ENCODE measurements at regions not wholly inside any gene's neighbourhood (a gene's known extent, or its start where the extent isn't known, plus 50 kb on each side); places are given as distances from the start of the nearest gene placed in this dataset.
"Not testable (repeated sequence)": the region's sequence is repeated elsewhere in the genome, so short reads cannot be mapped to it uniquely, and the experiment has no call there.

GRCh38 chr12:65656891-65657351 is 167.4 kb upstream of the HMGA2 start:
- DNase-seq, result no peak

- DNase-seq, result no peak
These were observed 166.6 kb upstream of the HMGA2 start for GRCh38 chr12:65657635-65658034.

- DNase-seq, result no peak
These were observed 165.9 kb upstream of the HMGA2 start for GRCh38 chr12:65658360-65658759.

GRCh38 chr12:65659681-65660080 is 164.6 kb upstream of the HMGA2 start:
- DNase-seq, result no peak

GRCh38 chr12:65660096-65660495 is 164.2 kb upstream of the HMGA2 start:
- no peak for DNase-seq

GRCh38 chr12:65660836-65661235 is 163.4 kb upstream of the HMGA2 start:
- DNase-seq, result no peak

GRCh38 chr12:65662590-65662989 is 161.7 kb upstream of the HMGA2 start:
- DNase-seq, result no peak

- no peak for DNase-seq
These were observed 161.2 kb upstream of the HMGA2 start for GRCh38 chr12:65663097-65663496.

GRCh38 chr12:65663648-65664047 is 160.6 kb upstream of the HMGA2 start:
- no peak for DNase-seq

- DNase-seq, result no peak
These were observed 159.5 kb upstream of the HMGA2 start for GRCh38 chr12:65664715-65665250.

- DNase-seq, result no peak
These were observed 158.5 kb upstream of the HMGA2 start for GRCh38 chr12:65665817-65666216.

- DNase-seq, result no peak
These were observed 157.4 kb upstream of the HMGA2 start for GRCh38 chr12:65666876-65667275.

GRCh38 chr12:65667932-65668331 is 156.4 kb upstream of the HMGA2 start:
- no peak for DNase-seq

- no peak for DNase-seq
These were observed 155.1 kb upstream of the HMGA2 start for GRCh38 chr12:65668981-65669695.

- DNase-seq, result no peak
These were observed 153.5 kb upstream of the HMGA2 start for GRCh38 chr12:65670775-65671174.

GRCh38 chr12:65672441-65672840 is 151.8 kb upstream of the HMGA2 start:
- DNase-seq, result no peak

- no peak for DNase-seq
These were observed 151.1 kb upstream of the HMGA2 start for GRCh38 chr12:65673156-65673690.

GRCh38 chr12:65673732-65674131 is 150.6 kb upstream of the HMGA2 start:
- no peak for DNase-seq

- DNase-seq, result no peak
These were observed 149.1 kb upstream of the HMGA2 start for GRCh38 chr12:65675141-65675621.

GRCh38 chr12:65678172-65678571 is 146.1 kb upstream of the HMGA2 start:
- DNase-seq, result not testable (repeated sequence)

GRCh38 chr12:65681226-65681625 is 143.1 kb upstream of the HMGA2 start:
- no peak for DNase-seq

- DNase-seq, result no peak
These were observed 142.2 kb upstream of the HMGA2 start for GRCh38 chr12:65682112-65682511.

GRCh38 chr12:65684906-65685305 is 139.4 kb upstream of the HMGA2 start:
- DNase-seq, result no peak

GRCh38 chr12:65685514-65685913 is 138.8 kb upstream of the HMGA2 start:
- DNase-seq, result no peak

All from islet precursor cell (in vitro differentiated cells).